OCI-LY1 (cell line): ENCODE measurements at regions not wholly inside any gene's neighbourhood (a gene's known extent, or its start where the extent isn't known, plus 50 kb on each side); places are given as distances from the start of the nearest gene placed in this dataset.

Source experiments
- H2AFZ ChIP-seq: fragments of 200-600 bp; sonication (generic), shearing (Covaris generic); 2 replicates; pipeline ENCODE4 v1.6.0; 2014; ENCODE audit warnings: antibody characterized with exemption, mild to moderate bottlenecking, low read length
- H3F3A ChIP-seq: fragments of 200-600 bp; sonication (generic), shearing (Covaris generic); 2 replicates; pipeline ENCODE4 v1.6.0; 2014; ENCODE audit warnings: mild to moderate bottlenecking, antibody characterized with exemption, low read length, moderate library complexity; ENCODE audit not compliant: insufficient read depth
- H3K27ac ChIP-seq: fragments of 200-600 bp; sonication (generic); 2 replicates; pipeline ENCODE4 v1.5.1; 2014; ENCODE audit warnings: low read length, mixed run types, mild to moderate bottlenecking, low read depth; ENCODE audit not compliant: poor library complexity, severe bottlenecking
- H3K27me3 ChIP-seq: fragments of 200-600 bp; sonication (generic); 2 replicates; pipeline ENCODE4 v1.6.0; 2014; ENCODE audit warnings: antibody characterized with exemption, mild to moderate bottlenecking, low read length, moderate library complexity; ENCODE audit not compliant: insufficient read depth
- H3K36me3 ChIP-seq: fragments of 200-600 bp; sonication (generic); 2 replicates; pipeline ENCODE4 v1.6.1; 2014; ENCODE audit warnings: mild to moderate bottlenecking, antibody characterized with exemption, low read length, moderate library complexity, mixed read lengths; ENCODE audit not compliant: insufficient read depth
- H3K4me1 ChIP-seq: fragments of 200-600 bp; sonication (generic); 2 replicates; pipeline ENCODE4 v1.5.1; 2014; ENCODE audit warnings: mild to moderate bottlenecking, low read length, moderate library complexity; ENCODE audit not compliant: insufficient read depth, severe bottlenecking
- H3K4me2 ChIP-seq: fragments of 200-600 bp; sonication (generic), shearing (Covaris generic); 2 replicates; pipeline ENCODE4 v1.6.1; 2014; ENCODE audit warnings: low read length
- H3K4me3 ChIP-seq: fragments of 200-600 bp; sonication (generic); 2 replicates; pipeline ENCODE4 v1.5.1; 2014; ENCODE audit warnings: low read length, low read depth, mild to moderate bottlenecking, mixed read lengths; ENCODE audit not compliant: poor library complexity, severe bottlenecking
- H3K79me2 ChIP-seq: fragments of 200-600 bp; shearing (Covaris generic); 2 replicates; pipeline ENCODE4 v1.6.1; 2016; ENCODE audit warnings: mixed run types, low read length, mixed read lengths; ENCODE audit not compliant: insufficient read depth
- H3K9ac ChIP-seq: fragments of 200-600 bp; sonication (generic), shearing (Covaris generic); 2 replicates; pipeline ENCODE4 v1.6.1; 2014; ENCODE audit warnings: mild to moderate bottlenecking, low read length, mixed read lengths
- H3K9me2 ChIP-seq: fragments of 200-600 bp; sonication (generic), shearing (Covaris generic); 2 replicates; pipeline ENCODE4 v1.6.1; 2014; ENCODE audit warnings: low read depth, mild to moderate bottlenecking, low read length, mixed read lengths
- H3K9me3 ChIP-seq: fragments of 200-600 bp; shearing (Covaris generic); 2 replicates; pipeline ENCODE4 v1.6.1; 2014; ENCODE audit warnings: low read length, mixed read lengths
- H4K20me1 ChIP-seq: fragments of 200-600 bp; sonication (generic), shearing (Covaris generic); 2 replicates; pipeline ENCODE4 v1.6.0; 2016; ENCODE audit warnings: mild to moderate bottlenecking, low read length; ENCODE audit not compliant: insufficient read depth
- CTCF ChIP-seq: fragments of 200-600 bp; sonication (generic), shearing (Covaris generic); IDR thresholded peaks from 2 replicates; pipeline ENCODE4 v1.5.1; 2017; ENCODE audit warnings: mild to moderate bottlenecking, antibody characterized with exemption, low read length, moderate library complexity, mixed read lengths
- EZH2 ChIP-seq: fragments of 200-600 bp; sonication (generic), shearing (Covaris generic); IDR thresholded peaks from 2 replicates; pipeline ENCODE4 v1.8.0; 2017; ENCODE audit warnings: borderline replicate concordance, mixed run types, mild to moderate bottlenecking, antibody characterized with exemption, low read length, moderate library complexity, mixed read lengths

- no peak overlapping the region for H3K4me3 ChIP-seq
- H3K36me3 ChIP-seq: no peaks in the 10 kb centered on the region
- TF ChIP-seq CTCF (no peak), EZH2 (no peak)
- no peaks in the 10 kb centered on the region for H3K9me3 ChIP-seq
- no peaks in the 10 kb centered on the region for H3F3A ChIP-seq
- H3K4me1 ChIP-seq: no peaks in the 10 kb centered on the region
- no peaks in the 10 kb centered on the region for H4K20me1 ChIP-seq
- no peaks in the 10 kb centered on the region for H3K9me2 ChIP-seq
- H3K27ac ChIP-seq: no peak overlapping the region
- H2AFZ ChIP-seq: no peak overlapping the region
- no peaks in the 10 kb centered on the region for H3K79me2 ChIP-seq
- no peak overlapping the region for H3K9ac ChIP-seq
- H3K27me3 ChIP-seq: no peaks in the 10 kb centered on the region
- H3K4me2 ChIP-seq: no peak overlapping the region
Measured at GRCh38 chr1:191160837-191161236, 683.2 kb upstream of the BRINP3 start.

- H3K4me1 ChIP-seq: no peaks in the 10 kb centered on the region
- H3K4me3 ChIP-seq: no peak overlapping the region
- TF ChIP-seq CTCF (no peak), EZH2 (no peak)
- no peaks in the 10 kb centered on the region for H3K9me2 ChIP-seq
- no peak overlapping the region for H3K4me2 ChIP-seq
- no peak overlapping the region for H2AFZ ChIP-seq
- H3K79me2 ChIP-seq: no peaks in the 10 kb centered on the region
- H3K27me3 ChIP-seq: no peaks in the 10 kb centered on the region
- no peaks in the 10 kb centered on the region for H3F3A ChIP-seq
- no peaks in the 10 kb centered on the region for H3K36me3 ChIP-seq
- H3K27ac ChIP-seq: no peak overlapping the region
- no peaks in the 10 kb centered on the region for H3K9me3 ChIP-seq
- no peak overlapping the region for H3K9ac ChIP-seq
- no peaks in the 10 kb centered on the region for H4K20me1 ChIP-seq
Measured at GRCh38 chr1:191162762-191163161, 685.1 kb upstream of the BRINP3 start.

- Histone ChIP-seq H3K79me2 (no peaks in the 10 kb centered on the region), H3K27me3 (no peaks in the 10 kb centered on the region), H3K36me3 (no peaks in the 10 kb centered on the region), H3K27ac (no peak overlapping the region), H3K9ac (no peak overlapping the region), H3F3A (no peaks in the 10 kb centered on the region), H3K4me2 (no peak overlapping the region), H3K4me1 (no peaks in the 10 kb centered on the region), H4K20me1 (no peaks in the 10 kb centered on the region), H3K4me3 (no peak overlapping the region), H2AFZ (no peak overlapping the region), H3K9me2 (no peaks in the 10 kb centered on the region), H3K9me3 (no peaks in the 10 kb centered on the region)
- no peak for TF ChIP-seq CTCF
- TF ChIP-seq EZH2: no peak
Measured at GRCh38 chr1:191163621-191164020, 686.0 kb upstream of the BRINP3 start.
